PC-3 (cell line): ENCODE measurements at regions not wholly inside any gene's neighbourhood (a gene's known extent, or its start where the extent isn't known, plus 50 kb on each side); places are given as distances from the start of the nearest gene placed in this dataset.

Source experiments
- ATAC-seq: fragments of 200-7000 bp; cut with Tn5 transposase; 2 replicates; pipeline ENCODE4 v1.9.1; 2020; ENCODE audit warnings: mild to moderate bottlenecking, moderate library complexity
- BruUV-seq: library from RNA; stranded (reverse); fragments of 400-500 nt; replicated peaks from 2 replicates; lab custom pipeline; 2021; lab: Mats Ljungman, UMichigan
- CTCF ChIA-PET: fragments of 300-600 bp; sonication (Branson Sonifier 250); formaldehyde crosslinking; loops from one replicate; lab custom pipeline; 2022; ENCODE audit warnings: antibody characterized with exemption; lab: Charles Lee
- POLR2A ChIA-PET: fragments of 300-600 bp; sonication (Branson Sonifier 250); formaldehyde crosslinking; loops from one replicate; lab custom pipeline; 2022; ENCODE audit warnings: antibody characterized with exemption; ENCODE audit not compliant: unreplicated experiment; lab: Charles Lee
- DNase-seq: peaks from one replicate; pipeline ENCODE4 v3.0.0-alpha.2; 2015
- H2AFZ ChIP-seq: fragments of 300-600 bp; sonication (generic); 2 replicates; pipeline ENCODE4 v1.6.0; 2016; ENCODE audit warnings: antibody characterized with exemption, low read length
- H3F3A ChIP-seq: fragments of 300-600 bp; sonication (generic); one replicate; pipeline ENCODE4 v1.6.0; 2017; ENCODE audit warnings: antibody characterized with exemption, low read length, control low read depth, mild to moderate bottlenecking; ENCODE audit not compliant: unreplicated experiment
- H3K27ac ChIP-seq: fragments of 300-600 bp; sonication (generic); 2 replicates; pipeline ENCODE4 v1.5.1; 2016; ENCODE audit warnings: mild to moderate bottlenecking, low read length
- H3K27me3 ChIP-seq: fragments of 300-600 bp; sonication (generic); 2 replicates; pipeline ENCODE4 v1.6.1; 2016; ENCODE audit warnings: low read length, mixed read lengths
- H3K36me3 ChIP-seq: fragments of 300-600 bp; sonication (generic); 2 replicates; pipeline ENCODE4 v1.6.1; 2016; ENCODE audit warnings: low read depth, mixed run types, low read length, mixed read lengths
- H3K4me1 ChIP-seq: fragments of 300-600 bp; sonication (generic); 2 replicates; pipeline ENCODE4 v1.5.1; 2016; ENCODE audit warnings: low read length; ENCODE audit not compliant: insufficient read depth
- H3K4me2 ChIP-seq: fragments of 300-600 bp; sonication (generic); 2 replicates; pipeline ENCODE4 v1.6.0; 2016; ENCODE audit warnings: low read length
- H3K4me3 ChIP-seq: fragments of 300-600 bp; sonication (generic); 2 replicates; pipeline ENCODE4 v1.5.1; 2016; ENCODE audit warnings: mild to moderate bottlenecking, low read length, mixed read lengths
- H3K79me2 ChIP-seq: fragments of 300-600 bp; sonication (generic); 2 replicates; pipeline ENCODE4 v1.6.1; 2017; ENCODE audit warnings: low read length, mixed read lengths
- H3K9ac ChIP-seq: fragments of 300-600 bp; sonication (generic); 2 replicates; pipeline ENCODE4 v1.6.0; 2016; ENCODE audit warnings: mild to moderate bottlenecking, low read length
- H3K9me2 ChIP-seq: fragments of 300-600 bp; sonication (generic); replicated peaks from 2 replicates; pipeline ENCODE4 v1.6.1; 2016; ENCODE audit warnings: mixed run types, low read length, mixed read lengths
- H3K9me3 ChIP-seq: fragments of 300-600 bp; sonication (generic); 2 replicates; pipeline ENCODE4 v1.6.1; 2016; ENCODE audit warnings: low read length, mixed read lengths
- H4K20me1 ChIP-seq: fragments of 300-600 bp; sonication (generic); 2 replicates; pipeline ENCODE4 v1.6.1; 2016; ENCODE audit warnings: low read length, mixed read lengths
- EZH2 ChIP-seq: fragments of 300-600 bp; sonication (generic); IDR thresholded peaks from one replicate; pipeline ENCODE4 v1.6.1; 2017; ENCODE audit warnings: antibody characterized with exemption, mild to moderate bottlenecking, low read length; ENCODE audit not compliant: unreplicated experiment
- EZH2phosphoT487 ChIP-seq: fragments of 300-600 bp; sonication (generic); IDR thresholded peaks from 2 replicates; pipeline ENCODE4 v1.6.1; 2018; ENCODE audit warnings: mild to moderate bottlenecking, antibody characterized with exemption, low read length, borderline replicate concordance
- intact Hi-C: fragments of 100-400 bp; cut with micrococcal nuclease; formaldehyde crosslinking; loops from 2 replicates; pipeline ENCODE4 v1.9.0; 2023
- TF ChIP-seq, protein P1 (sequence below): fragments of 300-600 bp; sonication (generic); conservative IDR thresholded peaks from 2 replicates; pipeline ENCODE4 v1.5.1; 2017; ENCODE audit warnings: antibody characterized with exemption, low read depth, mild to moderate bottlenecking, low read length

DNA sequence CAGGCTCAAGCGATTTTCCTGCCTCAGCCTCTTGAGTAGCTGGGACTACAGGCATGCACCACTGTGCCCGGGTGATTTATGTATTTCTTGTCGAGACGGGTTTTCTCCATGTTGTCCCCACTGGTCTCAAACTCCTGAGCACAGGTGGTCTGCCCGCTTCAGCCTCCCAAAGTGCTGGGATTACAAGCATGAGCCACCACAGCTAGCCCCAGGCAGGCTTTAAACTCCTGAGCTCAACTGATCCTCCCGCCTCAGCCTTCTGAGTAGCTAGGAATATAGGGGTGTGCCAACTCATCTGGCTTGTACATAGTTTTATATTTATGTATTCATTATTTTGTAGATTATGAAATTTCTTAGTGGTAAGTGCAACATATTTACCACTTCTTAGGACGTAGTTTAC is 198.8 kb upstream of the MCTP2 start:
- TF ChIP-seq, protein P1, sequence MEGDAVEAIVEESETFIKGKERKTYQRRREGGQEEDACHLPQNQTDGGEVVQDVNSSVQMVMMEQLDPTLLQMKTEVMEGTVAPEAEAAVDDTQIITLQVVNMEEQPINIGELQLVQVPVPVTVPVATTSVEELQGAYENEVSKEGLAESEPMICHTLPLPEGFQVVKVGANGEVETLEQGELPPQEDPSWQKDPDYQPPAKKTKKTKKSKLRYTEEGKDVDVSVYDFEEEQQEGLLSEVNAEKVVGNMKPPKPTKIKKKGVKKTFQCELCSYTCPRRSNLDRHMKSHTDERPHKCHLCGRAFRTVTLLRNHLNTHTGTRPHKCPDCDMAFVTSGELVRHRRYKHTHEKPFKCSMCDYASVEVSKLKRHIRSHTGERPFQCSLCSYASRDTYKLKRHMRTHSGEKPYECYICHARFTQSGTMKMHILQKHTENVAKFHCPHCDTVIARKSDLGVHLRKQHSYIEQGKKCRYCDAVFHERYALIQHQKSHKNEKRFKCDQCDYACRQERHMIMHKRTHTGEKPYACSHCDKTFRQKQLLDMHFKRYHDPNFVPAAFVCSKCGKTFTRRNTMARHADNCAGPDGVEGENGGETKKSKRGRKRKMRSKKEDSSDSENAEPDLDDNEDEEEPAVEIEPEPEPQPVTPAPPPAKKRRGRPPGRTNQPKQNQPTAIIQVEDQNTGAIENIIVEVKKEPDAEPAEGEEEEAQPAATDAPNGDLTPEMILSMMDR, result no peak
- TF ChIP-seq EZH2phosphoT487, result no peak
- Histone ChIP-seq H3F3A (no peaks in the 10 kb centered on the region), H2AFZ (no peak overlapping the region), H3K9me2 (no peaks in the 10 kb centered on the region), H3K36me3 (no peaks in the 10 kb centered on the region), H3K4me3 (no peak overlapping the region), H3K79me2 (no peaks in the 10 kb centered on the region), H3K4me2 (no peak overlapping the region), H3K4me1 (no peaks in the 10 kb centered on the region), H3K27ac (no peak overlapping the region), H3K27me3 (peaks cover 13% of the 10 kb centered on the region), H4K20me1 (no peaks in the 10 kb centered on the region), H3K9ac (no peak overlapping the region), H3K9me3 (no peaks in the 10 kb centered on the region)
- no peak for ATAC-seq
- POLR2A ChIA-PET, result no interaction called here
- intact Hi-C loops, result no loop called here
- BruUV-seq, result no TSS peak
- CTCF ChIA-PET, result no interaction called here
- no peak for DNase-seq

DNA sequence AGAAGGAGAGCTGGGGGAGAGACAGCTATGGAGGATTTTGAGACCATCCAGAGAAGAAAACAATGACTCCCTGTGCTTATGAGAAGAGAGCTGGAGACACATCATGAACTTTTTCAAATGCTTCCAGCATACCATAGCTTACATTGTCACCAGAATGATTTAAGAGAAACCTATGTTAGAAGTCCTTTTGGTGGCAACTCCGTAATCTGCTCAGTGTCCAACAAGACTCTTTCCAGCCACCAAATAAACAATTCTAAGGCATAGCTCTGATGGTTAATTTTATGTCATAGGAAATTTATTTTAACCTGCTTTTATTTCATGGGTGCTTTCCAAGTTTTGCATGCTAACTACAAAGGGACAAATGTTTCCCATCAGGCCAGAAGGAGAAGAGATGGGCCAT is 200.3 kb upstream of the MCTP2 start:
- H3K4me2 ChIP-seq, result no peak overlapping the region
- no peaks in the 10 kb centered on the region for H3F3A ChIP-seq
- no peak overlapping the region for H3K4me3 ChIP-seq
- no peak overlapping the region for H3K9ac ChIP-seq
- H3K27me3 ChIP-seq, result peaks cover 13% of the 10 kb centered on the region
- H4K20me1 ChIP-seq, result no peaks in the 10 kb centered on the region
- H3K79me2 ChIP-seq, result no peaks in the 10 kb centered on the region
- TF ChIP-seq EZH2, result no peak
- no peak for TF ChIP-seq EZH2phosphoT487
- TF ChIP-seq, protein P1, result no peak
- no peaks in the 10 kb centered on the region for H3K9me3 ChIP-seq
- H2AFZ ChIP-seq, result no peak overlapping the region
- no peaks in the 10 kb centered on the region for H3K36me3 ChIP-seq
- H3K9me2 ChIP-seq, result no peaks in the 10 kb centered on the region
- no peak for DNase-seq
- ChIA-PET CTCF (no interaction called here), POLR2A (no interaction called here)
- intact Hi-C loops, result no loop called here
- H3K27ac ChIP-seq, result no peak overlapping the region
- ATAC-seq, result no peak
- H3K4me1 ChIP-seq, result peaks cover 5% of the 10 kb centered on the region; the same call in 1 of the 2 replicates
- BruUV-seq, result no TSS peak

DNA sequence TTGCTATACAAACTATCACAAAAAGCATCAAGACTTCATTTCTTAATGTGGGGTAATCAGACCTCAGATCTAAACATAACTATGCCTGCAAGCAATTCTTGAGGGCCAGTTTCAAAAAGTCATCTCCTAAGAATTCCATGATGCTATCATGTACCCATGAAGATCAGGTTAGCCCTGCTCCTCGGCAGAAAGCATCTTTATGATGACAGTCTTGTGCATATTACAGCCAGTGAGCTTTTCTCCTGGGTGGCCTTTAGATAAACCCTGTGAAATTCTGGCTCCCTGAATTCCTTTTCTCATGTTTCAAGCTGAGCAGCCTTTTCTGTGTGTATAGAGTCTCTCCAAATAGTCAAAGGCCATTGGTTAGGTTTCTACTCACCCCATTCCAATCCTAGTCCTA is 201.9 kb upstream of the MCTP2 start:
- H3K36me3 ChIP-seq, result no peaks in the 10 kb centered on the region
- H3K27ac ChIP-seq, result no peak overlapping the region
- ChIA-PET POLR2A (no interaction called here), CTCF (no interaction called here)
- peaks cover 13% of the 10 kb centered on the region for H3K27me3 ChIP-seq
- no peaks in the 10 kb centered on the region for H3K9me3 ChIP-seq
- H2AFZ ChIP-seq, result no peak overlapping the region
- H3K79me2 ChIP-seq, result no peaks in the 10 kb centered on the region
- no peaks in the 10 kb centered on the region for H4K20me1 ChIP-seq
- H3K9ac ChIP-seq, result no peak overlapping the region
- peaks cover 5% of the 10 kb centered on the region; the same call in 1 of the 2 replicates for H3K4me1 ChIP-seq
- TF ChIP-seq, protein P1, result no peak
- BruUV-seq, result no TSS peak
- DNase-seq (peak; percentile 40), ATAC-seq (no peak)
- H3K4me2 ChIP-seq, result no peak overlapping the region
- H3K9me2 ChIP-seq, result no peaks in the 10 kb centered on the region
- H3K4me3 ChIP-seq, result no peak overlapping the region
- H3F3A ChIP-seq, result no peaks in the 10 kb centered on the region
- intact Hi-C loops, result no loop called here
